Fibroblast of lung (primary cell): ENCODE measurements at regions not wholly inside any gene's neighbourhood (a gene's known extent, or its start where the extent isn't known, plus 50 kb on each side); places are given as distances from the start of the nearest gene placed in this dataset.

Experiments used
- EZH2 ChIP-seq: IDR thresholded peaks from 2 replicates; pipeline ENCODE4 v1.5.1; 2012; ENCODE audit warnings: low read length, control low read depth, mild to moderate bottlenecking; ENCODE audit errors: missing control alignments
- TF ChIP-seq, protein P1 (sequence below), 2 donors: IDR thresholded peaks in 1 of 2; conservative IDR thresholded peaks in 1 of 2; 1 replicate in 1 of 2; 2 replicates in 1 of 2; pipeline ENCODE4 v1.5.1; 2011 to 2012; ENCODE audit warnings: low read length in 2 of 2, control low read depth in 1 of 2, inconsistent platforms in 1 of 2, low read depth in 1 of 2, mild to moderate bottlenecking in 1 of 2

GRCh38 chr13:73849292-73849691 lies 284.9 kb downstream of the KLF12 start:
- TF ChIP-seq, protein P1, sequence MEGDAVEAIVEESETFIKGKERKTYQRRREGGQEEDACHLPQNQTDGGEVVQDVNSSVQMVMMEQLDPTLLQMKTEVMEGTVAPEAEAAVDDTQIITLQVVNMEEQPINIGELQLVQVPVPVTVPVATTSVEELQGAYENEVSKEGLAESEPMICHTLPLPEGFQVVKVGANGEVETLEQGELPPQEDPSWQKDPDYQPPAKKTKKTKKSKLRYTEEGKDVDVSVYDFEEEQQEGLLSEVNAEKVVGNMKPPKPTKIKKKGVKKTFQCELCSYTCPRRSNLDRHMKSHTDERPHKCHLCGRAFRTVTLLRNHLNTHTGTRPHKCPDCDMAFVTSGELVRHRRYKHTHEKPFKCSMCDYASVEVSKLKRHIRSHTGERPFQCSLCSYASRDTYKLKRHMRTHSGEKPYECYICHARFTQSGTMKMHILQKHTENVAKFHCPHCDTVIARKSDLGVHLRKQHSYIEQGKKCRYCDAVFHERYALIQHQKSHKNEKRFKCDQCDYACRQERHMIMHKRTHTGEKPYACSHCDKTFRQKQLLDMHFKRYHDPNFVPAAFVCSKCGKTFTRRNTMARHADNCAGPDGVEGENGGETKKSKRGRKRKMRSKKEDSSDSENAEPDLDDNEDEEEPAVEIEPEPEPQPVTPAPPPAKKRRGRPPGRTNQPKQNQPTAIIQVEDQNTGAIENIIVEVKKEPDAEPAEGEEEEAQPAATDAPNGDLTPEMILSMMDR (conservative IDR thresholded peaks at IDR 0.05 in 1 of 2, IDR thresholded peaks at IDR 0.05 in 1 of 2; ENCODE audit: low read depth in 1 of 2, low read length in 2 of 2), result peak; percentile 46 to 48
- TF ChIP-seq EZH2, result no peak
